ENCODE measurements at regions not wholly inside any gene's neighbourhood (a gene's known extent, or its start where the extent isn't known, plus 50 kb on each side); places are given as distances from the start of the nearest gene placed in this dataset.

- H3K4me3 ChIP-seq (ENCODE audit: low read depth, low read length): no peak overlapping the region
- in situ Hi-C loops (cut with HindIII; ENCODE audit: low sequenced_read_pairs): no loop called here
- TF ChIP-seq CTCF (IDR thresholded peaks at IDR 0.05; ENCODE audit: low read depth, low read length): no peak
- DNase-seq (ENCODE audit: low read depth, low spot score): no peak
These were observed 357.9 kb upstream of the DUSP10 start for GRCh38 chr1:222099746-222100145.

- in situ Hi-C loops (cut with HindIII; ENCODE audit: low sequenced_read_pairs): no loop called here
These were observed 356.5 kb upstream of the DUSP10 start for GRCh38 chr1:222098404-222098803.

DNA sequence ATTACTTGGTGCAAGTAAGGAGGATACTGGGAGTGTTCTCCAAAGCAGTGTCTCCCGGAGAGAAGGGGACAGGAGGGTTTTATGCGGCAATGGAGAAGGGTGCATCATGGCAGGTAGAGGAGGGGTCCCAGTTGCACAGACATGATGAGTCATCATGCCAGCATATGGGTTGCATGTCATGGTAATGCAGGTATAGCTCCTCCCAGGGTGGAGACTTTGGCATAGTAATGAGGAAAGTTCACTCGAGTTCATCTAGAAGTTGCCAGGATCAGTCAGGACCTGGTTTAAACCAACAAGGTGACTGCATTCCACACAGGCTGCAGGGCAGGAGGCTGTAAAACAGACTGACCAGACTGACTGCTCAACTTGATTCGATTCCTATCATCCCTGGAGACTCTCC lies 355.7 kb upstream of the DUSP10 start:
- in situ Hi-C loops (cut with HindIII; ENCODE audit: low sequenced_read_pairs): no loop called here
- no peak overlapping the region for H3K4me3 ChIP-seq (ENCODE audit: low read depth, low read length)
- DNase-seq (ENCODE audit: low read depth, low spot score): no peak
- TF ChIP-seq CTCF (IDR thresholded peaks at IDR 0.05; ENCODE audit: low read depth, low read length): no peak

More at GRCh38 chr1:222098404-222098803, 356.5 kb upstream of the DUSP10 start:
- H3K4me3 ChIP-seq (ENCODE audit: low read depth, low read length): no peak overlapping the region
- TF ChIP-seq CTCF (IDR thresholded peaks at IDR 0.05; ENCODE audit: low read depth, low read length): no peak
- no peak for DNase-seq (ENCODE audit: low read depth, low spot score)

DNA sequence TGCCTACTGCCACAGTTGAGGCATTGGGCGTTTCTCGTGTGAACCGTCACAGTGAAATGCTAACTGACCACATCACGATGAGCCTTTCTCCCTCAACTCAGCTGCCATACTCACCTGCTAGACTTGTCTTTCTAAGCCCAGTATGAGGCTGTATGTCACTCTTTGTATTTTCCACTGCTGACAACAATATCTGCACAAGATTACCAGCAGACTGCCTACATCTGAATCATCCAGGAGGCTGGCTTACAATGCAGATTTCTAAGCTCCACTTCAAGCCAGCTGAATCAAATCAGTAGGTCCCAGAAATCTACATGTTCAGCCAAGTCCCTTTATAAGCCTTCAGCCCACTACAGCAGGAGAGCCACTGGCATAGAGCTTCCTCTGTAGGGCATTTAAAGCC lies 355.0 kb upstream of the DUSP10 start:
- DNase-seq (ENCODE audit: low read depth, low spot score): no peak
- H3K4me3 ChIP-seq (ENCODE audit: low read depth, low read length): no peak overlapping the region
- in situ Hi-C loops (cut with HindIII; ENCODE audit: low sequenced_read_pairs): no loop called here
- no peak for TF ChIP-seq CTCF (IDR thresholded peaks at IDR 0.05; ENCODE audit: low read depth, low read length)

DNA sequence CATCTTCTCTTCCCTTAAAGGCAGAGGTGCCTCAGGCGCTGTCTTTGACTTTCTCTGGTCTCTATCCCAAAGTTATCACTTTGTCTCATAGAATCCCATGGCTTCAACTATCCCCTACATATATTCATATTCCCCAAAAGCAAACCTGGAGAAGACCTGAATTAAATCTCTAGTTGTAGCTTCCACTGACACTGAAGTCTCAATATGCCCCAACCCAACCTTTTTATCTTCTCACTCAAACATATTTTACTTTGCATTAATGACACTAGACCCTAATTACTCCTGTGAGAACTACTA lies 354.5 kb upstream of the DUSP10 start:
- no peak overlapping the region for H3K4me3 ChIP-seq (ENCODE audit: low read depth, low read length)
- in situ Hi-C loops (cut with HindIII; ENCODE audit: low sequenced_read_pairs): no loop called here
- TF ChIP-seq CTCF (IDR thresholded peaks at IDR 0.05; ENCODE audit: low read depth, low read length): no peak
- no peak for DNase-seq (ENCODE audit: low read depth, low spot score)

GRCh38 chr1:222095606-222096475 lies 354.0 kb upstream of the DUSP10 start:
- TF ChIP-seq CTCF (IDR thresholded peaks at IDR 0.05; ENCODE audit: low read depth, low read length): peak; percentile 79
- no peak overlapping the region for H3K4me3 ChIP-seq (ENCODE audit: low read depth, low read length)
- in situ Hi-C loops (cut with HindIII; ENCODE audit: low sequenced_read_pairs): no loop called here
- no peak for DNase-seq (ENCODE audit: low read depth, low spot score)

All from astrocyte of the spinal cord (primary cell).